ENCODE measurements at regions not wholly inside any gene's neighbourhood (a gene's known extent, or its start where the extent isn't known, plus 50 kb on each side); places are given as distances from the start of the nearest gene placed in this dataset.
"Not testable (repeated sequence)": the region's sequence is repeated elsewhere in the genome, so short reads cannot be mapped to it uniquely, and the experiment has no call there.

- no peak for DNase-seq (ENCODE audit: low read depth)
These were observed 209.0 kb downstream of the RHOU start for GRCh38 chr1:228944296-228944695.

DNA sequence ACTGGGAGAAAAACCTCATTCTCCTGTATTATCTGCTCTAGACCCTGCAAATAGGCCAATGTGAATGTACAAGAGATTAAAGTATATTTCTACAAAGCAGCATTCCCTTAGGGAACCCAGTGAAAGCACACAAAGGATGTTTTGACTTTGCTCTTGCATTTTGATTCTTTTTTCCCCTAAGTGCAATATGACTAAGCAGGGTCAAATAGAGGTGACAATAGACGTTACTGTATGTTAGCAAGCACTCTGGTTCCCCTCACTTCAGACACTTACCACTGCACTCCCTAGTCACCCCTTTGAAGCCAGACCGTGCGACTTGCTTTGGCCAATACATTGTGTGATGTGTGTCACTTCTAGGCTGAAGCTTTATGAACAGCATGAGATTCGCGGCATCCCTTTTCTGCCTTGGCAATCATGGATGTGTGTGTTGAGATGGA, 209.7 kb downstream of the RHOU start:
- no peak for DNase-seq (ENCODE audit: low read depth)

DNA sequence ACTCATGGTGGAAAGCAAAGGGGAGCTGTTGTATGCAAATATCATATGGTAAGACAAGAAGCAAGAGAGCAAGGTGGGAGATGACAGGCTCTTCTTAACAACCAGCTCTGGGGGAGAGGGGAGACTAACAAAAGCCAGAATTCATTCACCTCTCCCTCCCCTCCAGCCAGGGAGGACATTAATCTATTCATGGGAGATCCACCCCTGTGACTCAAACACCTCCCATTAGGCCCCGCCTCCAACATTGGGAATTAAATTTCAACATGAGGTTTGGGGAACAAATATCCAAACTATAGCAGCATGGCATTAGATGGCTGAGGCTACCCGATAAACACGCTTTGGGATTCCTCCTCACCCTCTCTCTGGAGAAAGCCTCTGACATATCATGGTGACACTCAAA, 210.6 kb downstream of the RHOU start:
- DNase-seq (ENCODE audit: low read depth) = no peak

DNA sequence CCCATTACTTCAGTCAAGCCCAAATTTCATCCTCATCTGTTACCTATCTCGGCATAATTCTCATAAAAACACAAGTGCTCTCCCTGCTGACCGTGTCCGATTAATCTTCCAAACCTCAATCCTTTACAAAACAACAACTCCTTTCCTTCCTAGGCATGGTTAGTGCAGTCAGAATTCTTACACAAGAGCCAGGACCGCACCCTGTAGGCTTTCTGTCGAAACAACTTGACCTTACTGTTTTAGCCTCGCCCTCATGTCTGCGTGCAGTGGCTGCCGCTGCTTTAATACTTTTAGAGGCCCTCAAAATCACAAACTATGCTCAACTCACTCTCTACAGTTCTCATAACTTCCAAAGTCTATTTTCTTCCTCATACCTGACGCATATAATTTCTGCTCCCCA, 214.3 kb downstream of the RHOU start:
- not testable (repeated sequence) for DNase-seq (ENCODE audit: low read depth)

DNA sequence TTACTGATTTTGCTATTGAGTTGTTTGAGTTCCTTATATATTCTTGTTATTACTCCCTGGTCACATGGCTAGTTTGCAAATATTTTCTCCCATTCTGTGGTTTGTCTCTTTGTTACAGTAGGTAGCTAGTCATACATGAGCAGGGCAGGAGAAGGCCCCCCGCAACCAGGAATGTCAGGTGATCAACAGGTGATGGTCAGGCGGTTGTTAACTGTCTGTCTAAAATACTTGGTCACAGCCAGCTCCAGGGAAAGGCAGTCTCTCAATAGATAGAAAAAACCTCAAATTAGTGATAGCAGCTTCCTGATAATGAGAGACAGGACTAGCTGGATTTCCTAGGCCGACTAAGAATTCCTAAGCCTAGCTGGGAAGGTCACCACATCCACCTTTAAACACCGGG, 217.9 kb downstream of the RHOU start:
- DNase-seq (ENCODE audit: low read depth) = no peak

GRCh38 chr1:228953808-228954207, 218.5 kb downstream of the RHOU start:
- DNase-seq (ENCODE audit: low read depth) = not testable (repeated sequence)

- DNase-seq (ENCODE audit: low read depth) = no peak
These were observed 220.4 kb downstream of the RHOU start for GRCh38 chr1:228955691-228956090.

DNA sequence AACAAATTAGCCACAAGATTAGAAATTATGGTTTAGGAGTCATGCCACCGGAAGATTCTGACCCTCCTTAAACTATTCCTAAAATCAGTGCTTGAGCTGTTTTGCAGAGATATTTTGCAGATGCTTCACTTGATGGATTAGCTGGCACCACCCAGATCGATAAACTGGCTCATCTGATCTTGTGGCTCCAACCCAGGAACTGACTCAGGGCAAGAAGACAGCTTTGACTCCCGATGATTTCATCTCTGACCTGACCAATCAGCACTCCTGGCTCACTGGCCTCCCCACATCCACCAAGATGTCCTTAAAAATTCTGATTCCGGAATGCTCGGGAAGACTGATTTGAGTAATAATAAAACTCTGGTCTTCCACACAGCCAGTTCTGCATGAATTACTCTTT, 221.6 kb downstream of the RHOU start:
- DNase-seq (ENCODE audit: low read depth) = no peak

GRCh38 chr1:228957535-228957934, 222.3 kb downstream of the RHOU start:
- no peak for DNase-seq (ENCODE audit: low read depth)

- DNase-seq (ENCODE audit: low read depth) = no peak
These were observed 222.8 kb downstream of the RHOU start for GRCh38 chr1:228958121-228958520.

DNA sequence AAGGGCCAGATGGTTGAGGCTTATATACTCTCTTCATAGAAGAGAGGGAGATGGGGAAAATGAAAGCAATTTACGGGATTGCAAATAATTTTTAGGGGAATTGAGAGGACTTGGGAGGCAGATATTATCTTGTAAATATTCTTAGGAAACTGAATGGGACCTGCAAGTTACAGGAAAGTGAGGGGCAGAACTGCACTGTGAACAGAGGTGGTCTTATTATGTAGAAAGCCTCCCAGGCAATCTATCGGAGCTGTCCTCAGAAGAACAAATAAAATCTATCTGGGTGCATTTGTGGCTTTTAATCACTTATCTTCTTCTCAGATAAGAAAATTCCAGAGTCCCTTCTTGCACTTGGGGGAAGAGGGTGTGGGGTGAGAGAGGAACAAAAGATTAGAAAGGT, 223.5 kb downstream of the RHOU start:
- DNase-seq (ENCODE audit: low read depth) = no peak

DNA sequence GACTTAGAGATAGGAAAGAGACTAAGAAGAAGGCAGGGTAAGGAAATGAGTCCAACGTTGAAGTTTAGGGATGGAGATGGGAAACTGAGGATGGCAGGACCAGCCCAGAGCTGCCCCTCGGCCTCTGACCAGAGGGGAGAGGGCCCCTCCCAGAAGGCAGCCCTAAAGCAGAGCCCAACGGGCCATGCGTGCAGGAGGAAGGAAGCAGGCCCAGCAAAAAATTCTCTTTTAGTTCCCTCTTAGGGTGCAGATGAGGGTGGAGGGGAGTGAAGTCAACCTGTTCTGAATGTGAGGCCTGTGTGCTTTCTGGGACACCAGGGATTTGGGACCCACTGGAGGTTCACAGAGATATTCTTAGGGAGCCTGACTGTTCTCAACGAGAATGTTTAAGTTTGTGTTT, 225.4 kb downstream of the RHOU start:
- DNase-seq (ENCODE audit: low read depth) = no peak

- DNase-seq (ENCODE audit: low read depth) = no peak
These were observed 226.2 kb downstream of the RHOU start for GRCh38 chr1:228961511-228961910.

DNA sequence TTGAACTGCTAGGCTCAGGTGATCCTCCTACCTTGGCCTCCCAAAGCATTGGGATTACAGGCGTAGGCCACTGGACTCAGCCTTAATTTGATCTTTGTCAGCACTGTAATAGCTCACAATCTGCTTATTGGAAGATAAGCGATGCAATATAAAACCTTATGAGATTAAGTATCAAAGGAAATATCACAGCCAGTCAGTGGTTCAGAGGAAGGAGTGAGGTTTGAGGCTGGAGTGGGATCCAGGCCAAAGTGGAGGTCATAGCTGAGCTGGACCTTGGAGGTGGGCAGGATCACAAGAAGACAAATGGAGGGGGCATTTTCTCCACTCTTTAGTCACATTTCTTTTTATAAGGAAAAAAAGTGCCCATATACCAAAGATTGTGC, 228.5 kb downstream of the RHOU start:
- no peak for DNase-seq (ENCODE audit: low read depth)

- no peak for DNase-seq (ENCODE audit: low read depth)
These were observed 229.2 kb downstream of the RHOU start for GRCh38 chr1:228964178-228965089.

- DNase-seq (ENCODE audit: low read depth) = no peak
These were observed 233.8 kb downstream of the RHOU start for GRCh38 chr1:228968891-228969606.

- no peak for DNase-seq (ENCODE audit: low read depth)
These were observed 234.9 kb downstream of the RHOU start for GRCh38 chr1:228969953-228970800.

DNA sequence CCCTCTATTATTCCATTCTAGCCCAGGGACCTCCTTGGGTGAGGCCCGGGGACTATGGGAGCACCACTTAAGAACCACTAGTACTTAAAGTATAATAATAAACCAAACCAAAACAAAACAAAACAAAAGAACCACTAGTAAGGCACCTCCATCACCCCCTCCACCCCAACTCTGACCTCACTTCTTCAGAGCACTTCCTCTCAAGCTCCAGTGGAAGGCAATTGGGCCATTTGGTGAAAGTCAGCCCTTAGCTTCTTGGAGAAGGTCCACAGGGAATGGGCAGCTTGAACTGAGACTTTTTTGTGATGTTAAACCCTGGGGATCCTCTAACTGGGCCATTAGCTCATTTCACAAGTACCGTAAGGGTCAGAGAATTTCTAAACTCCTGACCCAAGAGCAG, 237.3 kb downstream of the RHOU start:
- no peak for DNase-seq (ENCODE audit: low read depth)

DNA sequence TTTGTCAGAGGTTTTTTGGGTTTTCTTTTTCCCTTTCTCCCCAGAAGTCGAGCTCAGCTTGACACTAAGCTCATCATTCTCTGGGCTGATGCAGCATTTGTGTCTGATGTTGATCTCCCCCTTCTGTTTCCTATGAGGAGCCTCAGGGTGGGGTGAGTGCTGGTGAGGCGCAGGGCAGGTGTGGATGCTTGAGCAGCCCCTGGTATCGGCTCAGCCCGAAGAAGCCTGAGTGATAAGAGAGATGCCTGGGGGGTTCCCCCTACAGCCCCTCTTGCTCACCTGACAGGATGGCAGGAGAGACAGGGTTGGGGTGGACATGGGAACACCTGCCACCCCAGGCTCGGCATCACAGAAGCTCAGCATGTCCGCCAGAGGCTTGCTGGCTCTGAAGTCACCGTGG, 239.0 kb downstream of the RHOU start:
- DNase-seq (ENCODE audit: low read depth) = no peak

GRCh38 chr1:228975238-228975907, 240.1 kb downstream of the RHOU start:
- no peak for DNase-seq (ENCODE audit: low read depth)

- no peak for DNase-seq (ENCODE audit: low read depth)
These were observed 241.0 kb downstream of the RHOU start for GRCh38 chr1:228976316-228976715.

DNA sequence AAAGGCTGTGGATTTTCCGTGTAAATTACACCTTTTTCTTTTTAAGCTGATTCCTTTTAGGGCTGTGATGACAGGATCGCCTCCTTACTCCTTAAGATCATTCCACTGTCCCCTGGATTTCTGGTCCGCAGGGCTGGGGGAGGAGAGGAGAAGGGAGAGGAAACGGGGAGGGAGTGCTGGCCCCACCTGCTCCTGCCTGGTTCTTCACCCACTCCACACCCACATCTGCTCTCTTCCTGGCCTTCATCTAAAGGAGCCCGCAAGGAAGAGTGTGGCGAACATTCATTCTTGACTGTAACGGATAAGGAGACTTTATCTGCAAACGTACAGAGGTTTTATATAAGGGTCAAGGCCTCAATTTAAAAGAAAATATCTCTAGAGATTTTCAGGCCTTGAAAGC, 242.0 kb downstream of the RHOU start:
- no peak for DNase-seq (ENCODE audit: low read depth)

Measured in stimulated activated CD4-positive, alpha-beta T cell treated with anti-CD3 and anti-CD28 coated beads, Interleukin-2, amount 100 ng/mL, for 4 hours (primary cell).